Astrocyte (in vitro differentiated cells and primary cell): ENCODE measurements at regions not wholly inside any gene's neighbourhood (a gene's known extent, or its start where the extent isn't known, plus 50 kb on each side); places are given as distances from the start of the nearest gene placed in this dataset.

Experiments
- DNase-seq: peaks from one replicate; pipeline ENCODE4 v3.0.0-alpha.2; 2010; ENCODE audit warnings: low read depth
- FAIRE-seq: peaks from 2 replicates; lab custom pipeline; 2011; peaks lifted over from hg19 to GRCh38; lab: Jason Lieb, UNC
- H2AFZ ChIP-seq: 2 replicates; pipeline ENCODE4 v1.6.0; 2012; ENCODE audit warnings: low read depth, low read length, inconsistent platforms
- H3K27ac ChIP-seq: 2 replicates; pipeline ENCODE4 v1.5.1; 2011; ENCODE audit warnings: low read depth, low read length, inconsistent platforms
- H3K27me3 ChIP-seq: 2 replicates; pipeline ENCODE4 v1.6.0; 2011; ENCODE audit warnings: low read length, inconsistent platforms; ENCODE audit not compliant: insufficient read depth
- H3K36me3 ChIP-seq: 2 replicates; pipeline ENCODE4 v1.5.1; 2011; ENCODE audit warnings: low read length, inconsistent platforms; ENCODE audit not compliant: insufficient read depth
- H3K4me1 ChIP-seq: 2 replicates; pipeline ENCODE4 v1.5.1; 2011; ENCODE audit warnings: low read length, inconsistent platforms; ENCODE audit not compliant: insufficient read depth
- H3K4me2 ChIP-seq: 2 replicates; pipeline ENCODE4 v1.6.0; 2012; ENCODE audit warnings: low read length, inconsistent platforms
- H3K4me3 ChIP-seq: 2 replicates; pipeline ENCODE4 v1.5.1; 2011; ENCODE audit warnings: low read depth, mild to moderate bottlenecking, low read length, inconsistent platforms; ENCODE audit not compliant: insufficient read depth
- H3K79me2 ChIP-seq: 2 replicates; pipeline ENCODE4 v1.6.0; 2012; ENCODE audit warnings: mild to moderate bottlenecking, low read length, inconsistent platforms; ENCODE audit not compliant: insufficient read depth
- H3K9ac ChIP-seq: 2 replicates; pipeline ENCODE4 v1.6.0; 2012; ENCODE audit warnings: mild to moderate bottlenecking, low read length, inconsistent platforms
- H3K9me3 ChIP-seq: 2 replicates; pipeline ENCODE4 v1.5.1; 2012; ENCODE audit warnings: low read depth, mild to moderate bottlenecking, low read length, inconsistent platforms; ENCODE audit not compliant: insufficient read depth
- H4K20me1 ChIP-seq: 2 replicates; pipeline ENCODE4 v1.6.0; 2012; ENCODE audit warnings: low read length, inconsistent platforms; ENCODE audit not compliant: insufficient read depth
- H3K27ac Mint-ChIP-seq: one replicate; pipeline ENCODE4 v1.8.0; 2021; ENCODE audit warnings: mild to moderate bottlenecking, mixed read lengths; ENCODE audit not compliant: unreplicated experiment
- H3K27me3 Mint-ChIP-seq: one replicate; pipeline ENCODE4 v1.8.0; 2021; ENCODE audit warnings: low read depth, mixed read lengths; ENCODE audit not compliant: unreplicated experiment
- H3K36me3 Mint-ChIP-seq: one replicate; pipeline ENCODE4 v1.8.0; 2021; ENCODE audit warnings: low read depth, mixed read lengths; ENCODE audit not compliant: unreplicated experiment
- H3K4me1 Mint-ChIP-seq: one replicate; pipeline ENCODE4 v1.8.0; 2021; ENCODE audit warnings: low read depth, mixed read lengths; ENCODE audit not compliant: unreplicated experiment
- H3K4me3 Mint-ChIP-seq: one replicate; pipeline ENCODE4 v1.8.0; 2021; ENCODE audit warnings: mild to moderate bottlenecking, moderate library complexity, mixed read lengths; ENCODE audit not compliant: unreplicated experiment
- H3K9me3 Mint-ChIP-seq: one replicate; pipeline ENCODE4 v1.8.0; 2021; ENCODE audit warnings: mild to moderate bottlenecking, mixed read lengths; ENCODE audit not compliant: unreplicated experiment
- EZH2 ChIP-seq: IDR thresholded peaks from 2 replicates; pipeline ENCODE4 v1.6.1; 2012; ENCODE audit warnings: mild to moderate bottlenecking, low read length, inconsistent platforms; ENCODE audit not compliant: insufficient read depth
- TF ChIP-seq, protein P1 (sequence below): IDR thresholded peaks from 2 replicates; pipeline ENCODE4 v1.5.1; 2011; ENCODE audit warnings: low read depth, mild to moderate bottlenecking, inconsistent platforms, low read length, moderate library complexity; ENCODE audit not compliant: insufficient read depth

DNA sequence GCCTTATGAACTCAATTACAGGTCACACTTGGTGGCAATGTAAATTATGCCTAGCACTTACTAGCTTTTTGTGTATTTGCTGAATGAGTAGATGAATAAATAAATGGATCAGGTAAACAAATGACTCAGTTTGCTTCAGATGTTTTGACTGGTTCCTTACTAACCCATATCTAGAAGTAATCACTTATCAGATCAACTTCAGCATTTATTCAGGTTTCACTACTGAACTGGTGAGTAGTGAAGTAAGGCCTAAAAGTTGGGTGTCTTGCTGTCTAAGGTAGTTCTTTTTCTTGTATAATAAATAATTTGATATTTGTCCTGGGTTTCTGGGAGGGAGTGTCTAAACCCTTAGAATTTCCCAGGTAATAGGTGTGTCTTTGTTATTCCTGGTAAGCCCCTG is 205.0 kb downstream of the UXS1 start:
- H4K20me1 ChIP-seq: no peaks in the 10 kb centered on the region
- no peaks in the 10 kb centered on the region for H3K4me1 Mint-ChIP-seq
- no peak for DNase-seq
- TF ChIP-seq, protein P1, sequence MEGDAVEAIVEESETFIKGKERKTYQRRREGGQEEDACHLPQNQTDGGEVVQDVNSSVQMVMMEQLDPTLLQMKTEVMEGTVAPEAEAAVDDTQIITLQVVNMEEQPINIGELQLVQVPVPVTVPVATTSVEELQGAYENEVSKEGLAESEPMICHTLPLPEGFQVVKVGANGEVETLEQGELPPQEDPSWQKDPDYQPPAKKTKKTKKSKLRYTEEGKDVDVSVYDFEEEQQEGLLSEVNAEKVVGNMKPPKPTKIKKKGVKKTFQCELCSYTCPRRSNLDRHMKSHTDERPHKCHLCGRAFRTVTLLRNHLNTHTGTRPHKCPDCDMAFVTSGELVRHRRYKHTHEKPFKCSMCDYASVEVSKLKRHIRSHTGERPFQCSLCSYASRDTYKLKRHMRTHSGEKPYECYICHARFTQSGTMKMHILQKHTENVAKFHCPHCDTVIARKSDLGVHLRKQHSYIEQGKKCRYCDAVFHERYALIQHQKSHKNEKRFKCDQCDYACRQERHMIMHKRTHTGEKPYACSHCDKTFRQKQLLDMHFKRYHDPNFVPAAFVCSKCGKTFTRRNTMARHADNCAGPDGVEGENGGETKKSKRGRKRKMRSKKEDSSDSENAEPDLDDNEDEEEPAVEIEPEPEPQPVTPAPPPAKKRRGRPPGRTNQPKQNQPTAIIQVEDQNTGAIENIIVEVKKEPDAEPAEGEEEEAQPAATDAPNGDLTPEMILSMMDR: no peak
- no peak for TF ChIP-seq EZH2
- no peak overlapping the region for H3K4me2 ChIP-seq
- no peaks in the 10 kb centered on the region for H3K4me1 ChIP-seq
- H3K9ac ChIP-seq: no peak overlapping the region
- H3K36me3 ChIP-seq: no peaks in the 10 kb centered on the region
- FAIRE-seq: no peak
- H3K4me3 Mint-ChIP-seq: no peak overlapping the region
- H3K27ac ChIP-seq: no peak overlapping the region
- no peak overlapping the region for H3K4me3 ChIP-seq
- no peaks in the 10 kb centered on the region for H3K27me3 ChIP-seq
- H3K9me3 Mint-ChIP-seq: peaks cover 33% of the 10 kb centered on the region
- no peaks in the 10 kb centered on the region for H3K79me2 ChIP-seq
- H3K27me3 Mint-ChIP-seq: peaks cover 2% of the 10 kb centered on the region
- H3K9me3 ChIP-seq: peaks cover 16% of the 10 kb centered on the region
- no peak overlapping the region for H2AFZ ChIP-seq
- no peak overlapping the region for H3K27ac Mint-ChIP-seq
- H3K36me3 Mint-ChIP-seq: no peaks in the 10 kb centered on the region

DNA sequence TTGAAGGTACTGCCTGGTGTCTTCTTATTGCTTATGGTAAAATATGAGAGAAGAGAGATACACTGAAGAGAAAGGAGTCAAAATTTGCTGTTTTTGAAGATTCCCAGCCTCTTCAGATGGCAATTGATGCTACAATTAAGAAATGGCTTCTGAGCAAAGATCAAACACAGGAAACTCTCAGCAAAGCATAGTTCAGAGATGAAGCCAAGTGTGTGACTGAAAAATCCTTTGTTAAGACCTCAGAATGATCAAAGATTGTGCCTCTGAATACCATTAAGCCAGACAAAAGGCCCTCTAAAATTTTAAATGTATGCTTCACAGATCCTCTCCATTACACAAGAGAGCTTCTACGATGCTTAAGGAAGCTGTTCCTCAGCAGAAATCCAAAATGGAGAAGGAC is 216.3 kb downstream of the UXS1 start:
- H3K27me3 Mint-ChIP-seq: peaks cover 14% of the 10 kb centered on the region
- peaks cover 6% of the 10 kb centered on the region for H3K4me1 Mint-ChIP-seq
- no peak overlapping the region for H3K4me3 ChIP-seq
- peaks cover 4% of the 10 kb centered on the region for H3K4me1 ChIP-seq
- H3K4me3 Mint-ChIP-seq: no peak overlapping the region
- no peaks in the 10 kb centered on the region for H3K79me2 ChIP-seq
- peaks cover 4% of the 10 kb centered on the region for H3K27me3 ChIP-seq
- H3K4me2 ChIP-seq: peak overlapping the region; percentile 19
- FAIRE-seq (peak; percentile 56), DNase-seq (no peak)
- H3K27ac Mint-ChIP-seq: peak overlapping the region; percentile 38
- peaks cover 26% of the 10 kb centered on the region for H3K9me3 Mint-ChIP-seq
- H2AFZ ChIP-seq: no peak overlapping the region
- no peak overlapping the region for H3K9ac ChIP-seq
- TF ChIP-seq EZH2: no peak
- TF ChIP-seq, protein P1: no peak
- H3K27ac ChIP-seq: peak overlapping the region; percentile 12
- H3K36me3 ChIP-seq: no peaks in the 10 kb centered on the region
- H3K36me3 Mint-ChIP-seq: peaks cover 8% of the 10 kb centered on the region
- peaks cover 16% of the 10 kb centered on the region for H3K9me3 ChIP-seq
- no peaks in the 10 kb centered on the region for H4K20me1 ChIP-seq

DNA sequence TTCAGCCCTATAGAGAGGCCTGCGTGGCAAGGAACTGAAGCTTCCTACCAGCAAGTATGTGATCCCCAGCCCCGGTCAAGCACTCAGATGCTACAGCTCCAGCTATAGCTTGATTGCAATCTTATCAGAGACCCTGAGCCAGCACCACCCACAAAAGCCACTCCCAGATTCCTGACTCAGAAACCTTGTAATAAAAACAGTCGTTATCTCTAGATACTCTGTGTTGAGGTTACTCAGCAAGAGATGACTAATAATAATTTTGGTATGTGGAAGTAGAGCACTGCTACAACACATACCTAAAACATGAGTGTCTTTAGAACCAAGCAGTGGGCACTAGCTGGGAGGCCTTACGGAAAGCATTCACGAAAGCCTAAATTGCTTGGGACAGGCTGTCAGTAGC is 216.9 kb downstream of the UXS1 start:
- Histone ChIP-seq H3K4me1 (peaks cover 4% of the 10 kb centered on the region), H2AFZ (no peak overlapping the region), H3K9me3 (peaks cover 16% of the 10 kb centered on the region), H3K79me2 (no peaks in the 10 kb centered on the region), H4K20me1 (no peaks in the 10 kb centered on the region), H3K27me3 (peaks cover 7% of the 10 kb centered on the region), H3K36me3 (no peaks in the 10 kb centered on the region), H3K4me2 (peak overlapping the region; percentile 19), H3K4me3 (no peak overlapping the region), H3K27ac (peak overlapping the region; percentile 12), H3K9ac (no peak overlapping the region)
- Mint-ChIP-seq H3K4me3 (no peak overlapping the region), H3K27ac (peak overlapping the region; percentile 38), H3K27me3 (peaks cover 20% of the 10 kb centered on the region), H3K4me1 (peaks cover 6% of the 10 kb centered on the region), H3K36me3 (peaks cover 8% of the 10 kb centered on the region), H3K9me3 (peaks cover 26% of the 10 kb centered on the region)
- TF ChIP-seq, protein P1: no peak
- TF ChIP-seq EZH2: no peak
- FAIRE-seq (peak; percentile 69), DNase-seq (peak; percentile 89)
